Stimulated activated CD4-positive, alpha-beta T cell treated with anti-CD3 and anti-CD28 coated beads, Interleukin-15, amount 100 ng/mL, for 48 hours (primary cell): ENCODE measurements at regions not wholly inside any gene's neighbourhood (a gene's known extent, or its start where the extent isn't known, plus 50 kb on each side); places are given as distances from the start of the nearest gene placed in this dataset.
"Not testable (repeated sequence)": the region's sequence is repeated elsewhere in the genome, so short reads cannot be mapped to it uniquely, and the experiment has no call there.

Source experiments
- DNase-seq, 2 donors: peaks; one replicate each; pipeline ENCODE4 v3.0.0-alpha.2; 2020; ENCODE audit warnings: low read depth in 2 of 2

DNA sequence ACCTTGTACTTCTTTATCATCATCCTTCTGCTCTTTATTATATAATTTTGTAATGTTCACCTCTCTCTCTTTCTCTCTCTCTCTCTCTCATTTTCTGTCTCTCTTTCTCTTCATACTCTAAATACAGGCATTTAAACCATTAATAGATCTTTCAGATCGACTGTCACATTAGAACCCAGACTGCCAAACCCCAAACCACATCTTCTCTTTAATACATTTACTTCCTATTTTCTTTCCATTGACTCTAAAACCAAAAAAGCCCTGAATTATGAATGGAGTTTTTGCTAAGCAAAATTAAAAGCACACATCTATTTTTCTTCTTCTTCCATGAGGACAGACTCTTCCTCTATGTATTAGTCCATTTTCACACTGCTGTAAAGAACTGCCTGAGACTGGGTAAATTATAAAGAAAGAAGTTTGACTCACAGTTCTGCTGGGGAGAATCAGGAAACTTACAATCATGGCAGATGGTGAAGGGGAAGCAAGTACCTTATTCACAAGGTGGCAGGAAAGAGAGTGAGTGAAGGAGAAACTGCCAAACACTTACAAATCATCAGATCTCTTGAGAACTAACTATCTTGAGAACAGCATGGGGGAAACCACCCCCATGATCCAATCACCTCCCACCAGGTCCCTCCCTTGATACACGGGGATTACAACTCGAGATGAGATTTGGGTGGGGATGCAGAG is 272.7 kb upstream of the MGMT start:
- no peak for DNase-seq

DNA sequence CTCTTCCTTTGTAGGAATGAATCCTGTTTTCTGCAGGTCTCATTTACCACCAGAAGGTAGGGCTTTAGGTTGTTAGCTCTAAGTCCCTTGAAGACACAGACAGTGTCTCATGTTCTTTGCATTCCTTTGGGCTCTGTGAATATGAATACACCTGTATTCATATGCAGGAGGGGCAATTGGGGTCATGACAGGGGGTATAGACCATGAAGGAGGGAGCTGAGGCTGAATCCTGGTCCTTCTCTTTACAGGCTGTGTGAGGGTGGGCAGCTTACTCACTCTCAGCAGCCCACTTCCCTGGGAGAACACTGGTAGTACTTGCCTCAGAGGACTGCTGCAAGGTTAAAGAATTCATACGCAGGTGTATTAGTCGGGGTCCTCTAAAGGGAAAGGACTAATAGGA is 267.2 kb upstream of the MGMT start:
- no peak for DNase-seq

DNA sequence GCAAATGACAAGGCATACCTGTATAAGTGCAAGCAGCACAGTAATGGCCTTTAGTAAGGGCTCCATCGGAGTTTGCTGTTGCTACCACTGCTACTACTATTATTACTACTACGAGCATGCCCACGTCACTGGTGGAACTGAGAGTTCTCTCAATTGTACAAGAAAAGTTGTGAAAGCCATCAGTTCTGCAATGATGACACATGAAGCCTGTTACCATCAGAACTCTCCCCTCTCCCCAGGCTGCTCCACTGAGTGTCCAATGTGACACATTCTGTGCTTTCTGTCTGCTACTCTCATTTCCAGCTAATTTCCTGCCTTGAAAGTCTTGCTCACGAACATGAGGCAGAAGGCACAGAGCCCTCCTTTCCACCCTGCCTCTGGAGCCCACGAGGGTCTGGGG is 263.2 kb upstream of the MGMT start:
- no peak for DNase-seq

DNA sequence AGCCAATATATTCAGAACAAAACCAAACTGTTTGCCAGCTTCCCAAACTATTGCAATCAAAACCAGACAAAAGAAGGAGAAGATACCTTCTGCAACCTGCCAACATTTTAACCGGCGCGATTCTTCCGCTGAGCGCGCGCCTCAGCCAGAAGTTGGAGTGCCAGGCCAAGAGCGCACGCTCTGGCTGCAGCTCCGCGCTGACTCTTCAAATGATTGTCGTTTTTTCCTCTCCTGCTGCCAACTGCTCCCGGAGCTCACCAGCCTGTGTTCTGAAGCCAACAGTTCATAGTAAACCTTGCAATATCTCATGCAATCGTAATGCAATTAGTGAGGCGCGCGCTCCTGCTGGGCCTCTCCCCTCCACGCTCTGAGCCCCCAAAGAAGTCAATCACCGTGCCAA is 259.7 kb upstream of the MGMT start:
- no peak for DNase-seq

DNA sequence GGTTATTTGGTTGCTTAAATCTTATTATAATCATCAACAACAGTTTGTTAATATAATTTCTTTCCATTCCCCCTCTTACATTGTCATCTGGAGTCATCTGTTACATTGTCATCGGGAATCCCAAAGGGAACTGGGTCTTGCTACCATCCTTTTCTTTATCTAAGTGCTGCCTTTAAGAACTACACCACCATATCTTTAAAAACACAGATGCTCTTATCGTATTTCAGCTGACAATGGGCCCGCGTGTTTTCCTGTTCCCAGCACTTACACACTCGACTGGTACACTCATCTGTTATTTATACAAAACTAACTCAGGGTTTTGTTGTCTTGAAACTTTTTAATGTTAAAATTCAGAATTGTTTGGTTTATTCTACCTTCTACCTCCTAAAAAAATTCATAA is 256.2 kb upstream of the MGMT start:
- no peak for DNase-seq

DNA sequence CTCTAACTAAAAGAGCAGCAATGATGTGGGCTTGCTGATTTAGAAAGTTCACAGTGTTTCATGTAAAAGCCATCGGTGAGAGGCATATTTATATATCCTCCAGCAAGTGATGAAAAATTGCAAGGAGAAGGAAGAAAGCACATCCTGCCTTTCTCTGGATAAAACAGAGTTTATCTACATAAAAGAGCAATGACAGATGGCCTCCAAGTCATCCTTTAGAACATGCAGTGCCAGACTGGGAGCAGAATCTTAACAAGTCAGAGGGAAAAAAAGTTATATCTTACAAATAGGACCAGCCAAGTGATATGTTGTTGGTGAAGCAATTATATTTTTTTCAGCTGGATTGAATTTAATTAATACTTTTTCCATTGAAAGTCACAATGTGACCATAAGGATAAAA is 253.8 kb upstream of the MGMT start:
- no peak for DNase-seq

DNA sequence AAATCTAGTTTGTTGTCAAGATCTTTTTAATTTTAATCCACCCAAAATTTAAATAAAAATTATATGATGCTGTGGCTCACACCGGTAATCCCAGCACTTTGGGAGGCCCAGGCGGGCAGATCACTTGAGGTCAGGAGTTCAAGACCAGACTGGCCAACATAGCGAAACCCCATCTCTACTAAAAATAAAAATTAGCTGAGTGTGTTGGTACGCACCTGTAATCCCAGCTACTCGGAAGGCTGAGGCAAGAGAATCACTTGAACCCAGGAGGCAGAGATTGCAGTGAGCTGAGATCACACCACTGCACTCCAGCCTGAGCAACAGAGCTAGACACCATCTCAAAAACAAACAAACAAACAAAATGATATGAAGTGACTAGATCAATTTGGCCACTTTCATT is 253.0 kb upstream of the MGMT start:
- not testable (repeated sequence) for DNase-seq

DNA sequence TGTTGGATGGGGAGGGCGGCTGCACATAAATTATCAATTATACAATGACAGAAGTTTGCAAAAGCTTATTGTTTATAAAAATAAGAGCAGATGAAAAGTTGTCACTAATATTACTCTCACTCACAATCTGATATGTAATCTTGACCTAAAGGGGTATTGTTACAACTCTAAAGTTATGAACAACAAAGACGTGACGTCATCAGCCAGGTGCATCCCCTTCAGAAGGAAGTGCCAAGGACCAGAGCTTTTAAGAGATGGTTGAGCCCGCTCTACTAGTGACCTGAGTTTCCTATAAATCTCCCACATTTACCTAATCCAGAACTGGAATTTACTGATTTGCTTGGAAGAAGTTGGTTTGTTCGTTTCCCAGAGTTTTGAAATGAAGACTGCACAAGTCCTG is 247.7 kb upstream of the MGMT start:
- DNase-seq = no peak

DNA sequence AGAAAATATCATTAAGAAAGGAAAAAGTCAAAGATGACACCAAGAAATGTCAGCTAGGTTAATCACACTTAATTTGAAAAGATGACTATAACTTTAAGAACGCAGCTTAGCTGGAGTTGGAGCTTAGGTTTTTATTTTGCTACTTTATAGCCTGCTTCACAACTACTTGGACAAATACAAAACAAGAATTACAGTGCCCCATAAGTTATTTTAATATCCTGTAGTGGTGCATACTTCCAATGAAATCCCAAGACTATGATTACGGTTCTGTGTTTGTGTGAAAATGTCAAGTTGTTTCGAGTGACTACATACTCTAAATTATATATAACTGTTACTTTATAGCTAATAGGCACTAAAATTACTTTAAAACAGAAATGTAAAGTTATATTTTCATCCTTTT is 244.6 kb upstream of the MGMT start:
- no peak for DNase-seq

DNA sequence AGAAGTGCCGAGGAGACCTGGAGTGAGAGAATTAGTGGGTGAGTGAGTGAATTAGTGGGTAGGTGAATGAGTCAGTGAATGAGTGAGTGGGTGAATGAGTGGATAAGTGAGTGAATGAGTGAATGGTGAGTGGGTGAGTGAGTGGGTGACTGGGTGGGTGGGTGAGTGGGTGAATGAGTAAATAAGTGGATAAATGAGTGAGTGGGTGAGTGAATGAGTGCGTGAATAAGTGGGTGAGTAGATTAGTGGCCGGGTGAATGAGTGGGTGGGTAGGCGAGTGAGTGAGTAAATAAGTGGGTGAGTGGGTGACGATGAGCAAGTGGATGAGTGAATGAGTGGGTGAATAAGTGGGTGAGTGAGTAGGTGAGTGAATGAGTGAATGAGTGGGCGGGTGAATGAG is 243.7 kb upstream of the MGMT start:
- no peak for DNase-seq

DNA sequence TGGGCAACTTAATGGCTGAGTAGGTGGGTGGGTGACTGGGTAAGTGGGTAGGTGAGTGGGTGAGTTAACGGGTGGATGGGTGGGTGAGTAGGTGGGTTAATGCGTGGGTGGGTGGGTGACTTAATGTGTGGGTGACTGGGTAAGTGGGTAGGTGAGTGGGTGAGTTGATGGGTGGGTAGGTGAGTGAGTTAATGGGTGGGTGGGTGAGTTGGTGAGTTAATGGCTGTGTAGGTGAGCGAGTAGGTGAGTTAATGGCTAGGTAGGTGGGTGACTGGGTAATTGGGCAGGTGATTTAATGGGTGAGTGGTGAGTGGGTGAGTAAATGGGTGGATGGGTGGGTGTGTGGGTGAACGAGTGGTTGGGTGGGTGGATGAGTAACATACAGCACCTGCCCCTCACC is 243.0 kb upstream of the MGMT start:
- no peak for DNase-seq

DNA sequence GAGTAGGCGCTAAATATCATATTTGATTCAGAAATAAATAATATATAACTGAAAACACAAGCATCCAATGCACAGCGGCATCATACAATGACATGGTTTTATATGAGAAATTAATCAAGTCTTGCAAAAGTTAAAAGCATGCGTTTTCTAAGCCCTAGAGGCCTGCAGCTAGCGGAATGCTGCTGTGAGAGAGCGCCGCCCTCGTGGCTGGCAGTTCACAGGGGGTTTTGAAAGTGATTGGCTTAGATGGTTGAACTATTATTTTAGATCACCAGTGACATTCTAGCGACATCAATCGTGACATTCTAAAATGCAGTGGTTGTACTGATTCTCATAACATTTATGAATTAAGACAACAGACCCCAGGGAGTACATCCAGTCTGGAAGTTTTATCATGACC is 235.2 kb upstream of the MGMT start:
- no peak for DNase-seq

DNA sequence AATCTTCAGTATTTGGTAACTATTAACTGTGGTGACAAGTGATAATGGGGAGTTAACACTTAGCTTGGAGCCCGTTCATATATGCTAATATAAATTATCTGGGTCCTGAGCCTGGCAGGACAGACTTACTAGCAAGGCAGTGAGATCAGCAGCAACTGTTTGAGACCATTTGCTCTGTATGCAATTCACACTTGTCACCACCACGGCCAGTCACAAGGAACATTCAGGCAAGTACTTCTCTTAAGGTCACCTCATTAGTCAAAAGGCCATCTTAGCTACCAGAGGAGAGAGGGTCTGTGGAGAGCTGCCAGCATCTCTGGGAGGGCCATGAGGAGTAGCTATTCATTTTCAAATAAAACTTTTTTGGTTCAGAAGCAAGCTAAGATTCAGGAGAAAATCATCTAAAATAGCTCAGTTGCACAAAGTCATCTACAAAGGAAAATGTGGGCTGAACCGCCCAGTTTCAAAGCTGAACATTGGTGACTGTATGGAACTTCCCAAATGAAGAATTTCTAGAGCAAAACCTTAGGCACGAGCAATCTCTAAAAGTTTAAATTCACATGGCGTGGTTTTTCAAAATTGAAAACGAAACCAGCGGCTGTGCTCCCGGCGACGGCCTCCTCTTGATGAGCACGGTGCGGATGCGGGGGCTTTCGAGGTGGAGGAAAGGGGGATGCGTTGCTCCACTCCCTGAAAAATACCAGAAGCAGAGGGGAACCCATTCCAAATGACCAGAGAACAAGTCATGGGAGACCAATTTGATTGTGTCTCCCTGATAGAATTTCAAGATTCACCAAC is 233.5 kb upstream of the MGMT start:
- DNase-seq = no peak

DNA sequence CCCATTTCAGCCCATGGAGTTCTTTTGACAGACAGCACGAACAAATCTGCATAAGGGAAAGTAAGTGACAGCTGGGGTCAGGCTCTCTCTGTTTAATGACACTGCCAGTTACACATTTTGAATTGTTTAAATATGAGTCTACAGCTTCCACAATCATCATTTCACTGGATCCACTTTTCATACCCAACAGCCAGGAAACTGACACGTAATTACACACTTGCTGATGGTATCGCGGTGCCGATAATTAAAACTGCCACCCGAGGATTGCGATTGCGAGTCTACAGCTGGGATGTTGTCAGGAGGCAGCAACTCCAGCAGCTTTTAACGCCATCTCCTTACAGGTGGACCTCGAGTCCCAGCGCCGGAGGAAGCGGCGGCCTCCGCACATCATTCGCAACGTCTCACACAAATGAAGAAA is 230.8 kb upstream of the MGMT start:
- no peak for DNase-seq

DNA sequence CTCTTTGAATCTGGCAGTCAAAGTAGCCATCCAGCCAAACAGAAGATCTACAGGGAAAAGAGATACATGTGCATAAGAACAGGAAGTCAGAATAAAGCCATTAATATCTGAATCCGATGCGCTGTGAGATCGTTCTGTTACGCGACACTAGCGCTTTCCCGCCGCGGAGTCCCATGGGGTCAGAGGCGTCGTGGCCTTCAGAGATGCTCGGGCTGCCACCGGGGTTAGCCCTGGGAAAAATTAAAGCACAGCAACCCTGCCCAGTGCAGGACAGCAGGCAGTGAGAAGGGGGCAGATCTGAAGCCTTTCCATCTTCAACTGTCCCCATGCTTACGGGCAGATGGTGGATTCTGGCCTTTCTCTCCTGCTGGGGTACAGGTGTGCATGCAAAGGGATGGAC is 225.6 kb upstream of the MGMT start:
- no peak for DNase-seq

DNA sequence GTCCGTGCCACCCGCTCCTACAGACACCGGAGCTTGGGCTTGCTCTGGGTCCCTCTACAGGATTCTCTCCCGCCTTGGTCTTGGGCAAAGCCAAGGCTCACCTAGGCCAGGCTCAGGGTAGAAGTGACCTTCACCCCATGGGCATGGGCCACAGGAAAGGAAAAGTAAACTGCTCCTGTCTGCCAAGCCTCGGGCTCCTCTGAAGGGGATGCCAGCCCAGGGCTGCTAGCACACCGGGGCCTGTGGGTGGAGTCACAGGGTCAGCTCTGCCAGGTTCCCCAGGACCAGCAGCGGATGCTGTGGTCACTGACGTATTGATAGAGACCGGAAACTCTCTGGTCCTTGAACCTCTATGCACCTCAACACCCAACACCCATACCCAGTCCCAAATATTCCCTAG is 222.7 kb upstream of the MGMT start:
- DNase-seq = no peak

DNA sequence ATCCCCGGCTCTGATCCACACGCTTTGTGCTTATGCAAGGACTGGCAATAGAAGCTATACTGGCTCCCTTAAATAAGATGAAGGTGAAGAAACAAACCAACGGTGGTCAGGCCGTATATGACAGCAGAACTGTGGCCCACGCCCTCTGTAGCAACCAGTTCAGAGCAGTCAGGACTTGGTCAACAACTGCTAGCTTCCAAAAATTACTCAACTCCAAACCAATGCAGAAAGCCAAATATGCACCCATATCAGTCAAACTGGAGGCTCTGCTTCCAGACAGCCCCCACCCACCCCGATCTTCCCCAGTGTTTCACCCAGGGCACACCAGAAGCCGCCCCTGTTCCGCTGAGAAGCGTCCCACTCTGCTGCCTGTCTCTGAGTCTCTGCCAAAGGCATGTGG is 222.3 kb upstream of the MGMT start:
- DNase-seq = no peak

DNA sequence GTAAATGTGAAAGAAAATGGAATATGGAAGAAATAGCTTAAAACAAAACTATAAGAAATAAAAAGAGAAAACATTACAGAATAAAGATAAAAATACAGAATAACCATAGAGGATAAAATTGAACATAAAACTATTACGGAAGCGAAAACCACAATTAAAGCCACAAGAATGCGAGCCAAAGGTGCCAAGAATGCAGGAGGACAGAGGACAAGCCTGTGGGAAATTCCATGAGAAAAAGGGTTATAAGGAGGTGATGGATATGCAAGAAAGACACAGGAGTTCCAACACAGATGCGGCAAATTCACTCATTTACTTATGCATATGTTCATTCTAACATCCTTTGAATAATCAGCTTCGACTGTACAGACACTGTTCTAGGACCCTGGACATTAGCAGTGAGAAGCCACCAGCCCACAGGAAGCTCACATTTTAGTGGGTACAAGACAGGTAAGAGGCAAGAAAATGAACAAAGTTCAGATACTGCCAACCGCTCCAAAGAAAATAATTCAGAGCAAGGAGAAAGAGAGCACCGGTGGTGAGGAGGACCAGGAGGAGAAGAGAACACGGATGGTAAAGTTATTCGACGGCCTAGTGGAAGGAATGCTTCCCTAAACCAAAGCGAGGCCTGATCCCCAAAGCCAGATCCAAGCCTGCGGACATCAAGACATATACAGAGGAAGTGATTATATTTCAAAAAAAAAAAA is 213.7 kb upstream of the MGMT start:
- no peak for DNase-seq

DNA sequence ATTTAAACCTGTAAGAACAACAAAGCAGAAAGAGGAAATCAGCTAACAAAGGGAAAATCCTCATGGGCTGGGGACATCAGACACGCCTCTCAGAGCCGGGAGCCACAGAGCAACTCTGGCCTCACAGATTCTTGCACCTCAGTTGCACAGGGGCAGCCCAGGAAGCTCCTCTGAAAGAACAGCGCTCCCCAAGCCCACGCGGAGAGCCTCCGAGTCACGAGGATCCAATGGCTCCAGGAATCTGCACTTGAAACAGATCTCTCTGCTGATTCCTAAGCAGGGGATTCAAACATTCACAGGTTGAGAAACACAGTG is 213.2 kb upstream of the MGMT start:
- no peak for DNase-seq

DNA sequence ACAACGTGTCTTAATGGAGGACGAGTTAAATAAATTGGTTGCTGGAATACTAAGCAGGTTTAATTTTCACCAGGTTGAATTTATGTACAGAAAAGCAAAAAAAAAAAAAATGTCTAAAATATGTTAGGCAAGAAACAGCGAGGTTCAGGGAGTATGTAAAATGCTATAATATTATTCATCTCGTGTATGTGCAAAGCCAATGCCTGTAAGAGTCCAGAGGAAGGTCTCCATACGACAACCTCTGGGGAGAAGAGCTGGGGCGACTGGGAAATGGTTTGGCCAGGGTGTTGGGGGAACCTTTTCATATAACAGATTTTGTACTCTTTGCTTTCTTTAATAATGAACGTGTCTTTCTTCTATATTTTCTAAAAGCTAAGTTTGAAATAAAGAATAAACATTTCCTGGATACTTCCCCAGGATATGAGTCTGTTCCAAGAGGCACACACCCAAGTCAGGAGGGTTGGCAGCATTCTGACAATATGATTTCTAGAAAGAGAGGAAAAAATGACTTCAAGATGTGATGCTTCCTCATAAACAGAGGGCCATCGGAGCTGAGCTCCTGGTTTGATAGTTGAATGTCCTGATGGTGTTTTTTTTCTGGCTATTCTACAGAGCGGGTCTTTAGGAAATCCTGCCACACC is 208.6 kb upstream of the MGMT start:
- no peak for DNase-seq

DNA sequence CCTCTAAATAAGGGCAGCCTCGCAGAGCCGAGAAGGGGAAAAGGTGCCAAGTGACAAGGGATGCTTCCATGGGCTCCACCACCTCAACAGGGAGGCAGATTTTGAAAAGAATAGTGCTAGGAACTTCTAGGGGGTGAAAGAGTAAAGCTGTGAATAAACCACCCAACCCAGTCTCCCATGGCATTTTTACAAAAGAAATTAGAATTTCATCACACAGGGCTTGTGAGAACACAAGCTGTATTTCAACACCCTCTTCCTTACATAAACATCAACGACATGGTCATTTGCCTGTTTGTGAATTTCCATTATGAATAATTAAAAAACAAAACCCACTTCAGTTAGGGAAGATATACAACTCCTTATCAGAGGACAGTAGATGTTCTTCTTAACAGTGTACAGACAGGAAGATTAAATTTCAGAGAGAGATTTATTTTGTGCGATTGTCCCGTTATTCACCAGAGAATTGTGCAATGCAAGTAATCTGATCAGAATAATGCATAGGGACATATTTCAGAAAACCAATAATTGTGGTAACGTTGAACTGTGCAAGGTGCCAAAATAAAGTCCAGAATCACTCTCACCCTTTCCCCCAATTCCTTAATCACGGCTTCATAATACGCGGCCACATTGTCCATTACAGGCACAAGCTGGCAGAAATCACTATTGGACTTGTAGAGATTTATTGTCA is 207.8 kb upstream of the MGMT start:
- DNase-seq = no peak

DNA sequence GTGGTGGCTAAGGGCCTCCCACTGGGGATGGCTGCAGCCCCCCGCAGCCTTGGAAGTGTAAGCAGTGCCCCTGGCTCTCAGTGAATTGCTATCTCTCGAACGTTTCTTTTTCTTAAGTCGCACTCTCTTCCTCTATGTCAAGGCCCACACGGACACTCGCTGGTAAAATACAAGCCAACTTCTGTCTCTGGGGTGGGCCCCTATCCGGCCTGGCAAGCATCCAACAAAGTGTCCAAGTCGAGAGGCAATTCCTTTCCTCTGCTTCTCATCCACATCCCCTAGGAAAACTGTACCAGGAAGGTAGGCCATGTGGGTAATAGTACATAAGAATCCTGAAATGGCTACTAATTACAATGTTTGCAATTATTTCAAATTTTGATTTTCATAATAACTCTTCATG is 194.9 kb upstream of the MGMT start:
- no peak for DNase-seq
